Dedifferentiated amniotic fluid mesenchymal stem cell (primary cell): ENCODE measurements at regions not wholly inside any gene's neighbourhood (a gene's known extent, or its start where the extent isn't known, plus 50 kb on each side); places are given as distances from the start of the nearest gene placed in this dataset.
"Not testable (repeated sequence)": the region's sequence is repeated elsewhere in the genome, so short reads cannot be mapped to it uniquely, and the experiment has no call there.

Experiments
- DNase-seq: peaks from one replicate; pipeline ENCODE4 v3.0.0-alpha.2; 2016; ENCODE audit errors: extremely low spot score

DNA sequence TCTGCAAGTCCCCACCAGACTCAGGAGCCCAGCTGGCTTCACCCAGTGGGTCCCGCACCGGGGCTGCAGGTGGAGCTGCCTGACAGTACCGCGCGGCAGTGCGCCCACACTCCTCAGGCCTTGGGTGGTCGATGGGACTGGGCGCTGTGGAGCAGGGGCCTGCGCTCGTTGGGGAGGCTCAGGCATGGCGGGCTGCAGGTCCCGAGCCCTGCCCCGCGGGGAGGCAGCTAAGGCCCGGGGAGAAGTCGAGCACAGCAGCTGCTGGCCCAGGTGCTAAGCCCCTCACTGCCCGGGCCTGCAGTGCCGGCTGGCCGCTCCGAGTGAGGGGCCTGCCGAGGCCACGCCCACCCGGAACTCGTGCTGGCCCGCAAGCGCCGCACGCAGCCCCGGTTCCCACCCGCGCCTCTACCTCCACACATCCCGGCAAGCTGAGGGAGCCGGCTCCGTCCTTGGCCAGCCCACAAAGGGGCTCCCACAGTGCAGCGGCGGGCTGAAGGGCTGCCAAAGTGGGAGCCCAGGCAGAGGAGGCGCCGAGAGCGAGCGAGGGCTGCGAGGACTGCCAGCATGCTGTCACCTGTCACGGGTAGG is 2021.7 kb upstream of the LRRTM1 start:
- not testable (repeated sequence) for DNase-seq

- no peak for DNase-seq
These were observed 2015.7 kb upstream of the LRRTM1 start for GRCh38 chr2:82320296-82320695.

- no peak for DNase-seq
These were observed 2012.5 kb upstream of the LRRTM1 start for GRCh38 chr2:82317012-82317411.

GRCh38 chr2:82316586-82316985 is 2012.0 kb upstream of the LRRTM1 start:
- no peak for DNase-seq

GRCh38 chr2:82314836-82315472 is 2010.4 kb upstream of the LRRTM1 start:
- no peak for DNase-seq

DNA sequence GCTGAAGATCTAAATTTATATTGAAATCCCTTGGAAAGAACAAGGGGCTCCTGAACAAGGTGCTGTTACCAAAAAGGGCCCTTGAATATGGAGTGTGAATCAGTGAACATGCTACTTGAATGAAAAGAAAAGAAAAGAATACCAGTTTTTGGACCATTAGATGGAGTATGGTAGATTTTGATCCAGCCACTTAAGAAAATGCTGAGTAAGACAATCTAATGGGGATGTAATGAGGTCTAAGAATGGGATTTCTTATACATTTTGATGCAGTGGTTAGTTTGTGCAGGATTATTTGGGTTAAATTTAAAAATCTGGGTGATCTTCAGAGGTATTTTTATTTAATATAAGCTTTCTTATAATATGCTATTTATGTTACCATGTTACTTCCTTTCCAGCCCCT is 2003.0 kb upstream of the LRRTM1 start:
- no peak for DNase-seq

DNA sequence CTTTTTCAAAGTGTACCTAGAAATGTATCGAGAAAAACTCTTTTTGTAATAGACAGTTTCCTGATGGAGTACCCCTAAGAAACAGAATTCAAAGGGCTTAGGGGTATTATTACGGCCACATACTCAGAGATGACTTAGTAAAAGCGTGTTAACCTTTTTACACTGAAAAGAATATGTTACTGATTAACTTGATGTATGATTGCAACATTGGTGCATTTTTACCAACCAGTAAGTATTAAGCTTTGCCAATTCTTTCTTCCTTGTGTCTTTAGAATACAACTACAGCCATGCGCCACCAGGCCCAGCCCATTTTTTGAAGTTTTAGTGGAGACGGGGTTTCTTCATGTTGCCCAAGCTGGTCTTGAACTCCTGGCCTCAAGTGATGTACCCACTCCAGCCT is 1997.0 kb upstream of the LRRTM1 start:
- no peak for DNase-seq

- DNase-seq, result no peak
These were observed 1984.9 kb upstream of the LRRTM1 start for GRCh38 chr2:82289446-82289845.

- DNase-seq, result no peak
These were observed 1978.5 kb upstream of the LRRTM1 start for GRCh38 chr2:82283075-82283474.

- no peak for DNase-seq
These were observed 1977.7 kb upstream of the LRRTM1 start for GRCh38 chr2:82282111-82282882.

DNA sequence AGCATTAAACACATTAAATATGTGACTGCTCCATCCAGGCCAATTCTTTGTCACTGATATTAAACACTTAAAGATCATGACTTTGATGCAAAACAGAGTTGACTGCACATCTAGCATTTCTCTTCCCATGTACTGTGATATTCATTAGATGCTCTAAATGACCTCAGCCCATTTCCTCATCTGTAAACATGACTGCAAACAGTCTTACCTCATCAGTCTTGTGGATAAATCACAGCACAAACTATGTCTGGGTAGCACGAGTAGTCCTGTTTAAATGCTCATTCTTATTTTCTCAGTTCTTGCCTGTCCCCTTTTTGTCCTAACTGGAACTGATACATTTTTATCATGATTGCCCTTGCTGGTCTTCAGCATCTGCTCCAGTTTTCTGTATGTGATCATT is 1974.8 kb upstream of the LRRTM1 start:
- DNase-seq, result no peak

- no peak for DNase-seq
These were observed 1973.9 kb upstream of the LRRTM1 start for GRCh38 chr2:82278416-82278815.

DNA sequence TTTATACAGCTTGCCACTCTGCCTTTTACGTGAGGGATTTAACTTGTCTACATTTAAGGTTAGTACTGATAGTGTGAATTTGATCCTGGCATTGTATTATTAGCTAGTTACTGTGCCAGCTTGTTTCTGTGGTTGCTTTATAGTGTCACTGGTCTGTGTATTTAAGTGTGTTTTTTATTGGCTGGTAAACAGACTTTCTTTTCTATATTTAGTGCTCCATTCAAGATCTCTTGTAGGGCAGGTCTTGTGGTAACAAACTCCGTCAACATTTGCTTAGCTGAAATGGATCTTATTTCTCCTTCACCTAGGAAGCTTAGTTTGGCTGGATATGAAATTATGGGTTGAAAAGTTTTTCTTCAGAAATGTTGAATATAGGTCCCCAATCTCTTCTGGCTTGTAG is 1971.0 kb upstream of the LRRTM1 start:
- DNase-seq, result no peak

GRCh38 chr2:82268446-82268845 is 1963.9 kb upstream of the LRRTM1 start:
- DNase-seq, result no peak

DNA sequence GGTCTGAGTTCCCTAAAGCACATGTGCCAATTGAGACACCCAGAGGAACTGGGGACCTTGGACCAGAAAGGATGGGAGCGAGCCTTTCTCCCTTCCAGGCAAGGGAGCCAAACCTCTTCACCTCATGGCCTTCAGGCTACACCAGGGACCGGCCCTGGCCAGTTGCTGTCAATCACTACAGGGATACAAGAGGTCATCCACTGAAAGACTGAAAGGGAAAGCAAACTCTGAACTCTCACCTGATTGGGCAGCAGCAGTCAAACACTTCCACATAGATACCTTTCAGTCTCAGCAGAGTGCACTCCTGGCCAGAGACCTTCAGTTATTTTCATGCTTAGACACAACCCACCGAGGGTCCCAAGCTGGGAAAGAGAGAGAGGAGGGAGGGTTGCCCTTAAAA is 1956.0 kb upstream of the LRRTM1 start:
- DNase-seq, result no peak

DNA sequence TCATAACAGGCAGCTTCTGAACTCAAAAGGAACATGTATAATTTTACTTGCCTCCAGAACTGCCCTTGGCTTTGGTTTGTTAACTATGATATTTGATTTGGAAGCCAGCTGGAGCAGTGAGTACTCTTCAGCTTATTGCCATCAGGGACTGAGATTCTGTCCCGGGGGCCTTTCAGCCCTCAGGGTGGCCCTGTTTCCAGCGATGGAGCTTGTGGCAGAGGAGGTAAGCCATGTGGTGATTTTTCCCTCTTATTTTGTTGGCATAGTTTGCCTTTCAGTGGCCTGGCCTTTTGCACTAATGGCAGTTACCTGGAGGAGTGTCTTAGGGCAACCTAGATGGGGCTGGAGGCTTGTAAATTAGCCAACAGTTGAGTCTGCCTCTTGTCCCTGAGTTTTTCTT is 1955.0 kb upstream of the LRRTM1 start:
- DNase-seq, result no peak

- DNase-seq, result no peak
These were observed 1953.4 kb upstream of the LRRTM1 start for GRCh38 chr2:82257796-82258555.

DNA sequence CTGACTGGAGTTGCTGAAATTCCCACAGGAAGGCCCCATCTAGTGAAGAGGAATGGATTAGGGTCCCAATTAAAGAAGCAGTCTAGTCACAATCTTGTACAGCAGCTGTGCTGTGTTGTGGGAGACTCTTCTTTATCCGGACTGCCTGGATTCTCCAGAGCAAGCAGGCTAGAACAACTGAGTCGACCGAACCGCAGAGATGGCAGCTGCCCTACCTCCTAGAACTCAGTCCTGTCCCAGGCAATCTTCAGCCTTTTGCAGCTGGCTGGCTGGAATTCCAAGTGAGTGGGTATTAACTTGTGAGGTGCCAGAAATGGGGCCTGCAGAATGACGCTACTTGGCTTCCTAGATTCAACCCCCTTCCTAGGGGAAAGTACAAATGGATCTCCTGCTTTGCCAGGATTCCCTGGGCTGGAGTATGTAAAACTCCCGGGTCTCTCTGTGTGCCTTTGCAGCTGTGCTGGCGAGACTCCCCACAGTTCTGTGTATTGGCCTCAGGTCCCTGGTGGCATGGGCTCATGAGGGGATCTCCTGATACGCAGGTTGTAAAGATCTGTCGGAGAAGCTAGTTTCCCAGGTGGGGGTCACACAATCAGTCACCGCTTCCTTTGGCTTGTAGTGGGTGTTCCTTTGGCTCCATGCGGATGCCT is 1952.6 kb upstream of the LRRTM1 start:
- DNase-seq, result no peak

GRCh38 chr2:82256288-82256687 is 1951.7 kb upstream of the LRRTM1 start:
- no peak for DNase-seq

GRCh38 chr2:82254728-82255127 is 1950.2 kb upstream of the LRRTM1 start:
- no peak for DNase-seq

DNA sequence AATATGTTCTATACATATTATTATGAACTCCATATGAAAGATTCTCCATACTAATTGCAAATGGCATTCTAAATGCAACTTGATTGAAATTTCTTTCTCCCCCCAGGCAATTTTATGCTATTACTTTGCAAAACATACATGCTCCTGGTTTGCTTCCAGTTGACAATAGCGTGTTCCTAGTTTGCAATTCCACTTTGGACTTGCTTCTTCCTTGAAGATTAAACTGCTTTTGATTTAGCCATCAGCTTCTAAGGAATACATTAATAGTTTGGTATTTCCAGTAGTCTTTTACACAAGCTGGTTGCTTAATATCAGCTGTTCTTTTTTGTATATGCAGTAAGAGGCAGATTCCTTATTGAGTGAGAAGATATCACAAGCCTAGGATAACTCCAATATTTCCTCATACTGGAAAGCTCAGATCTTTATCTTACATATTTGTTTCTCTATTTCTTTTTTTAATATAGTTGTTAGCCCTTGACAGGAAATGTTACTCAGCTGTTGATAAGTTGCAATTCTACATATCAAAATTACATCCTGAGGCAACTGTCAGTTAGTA is 1941.7 kb upstream of the LRRTM1 start:
- no peak for DNase-seq

- no peak for DNase-seq
These were observed 1934.6 kb upstream of the LRRTM1 start for GRCh38 chr2:82239176-82239575.
